Mammary epithelial cell (primary cell): ENCODE measurements at regions not wholly inside any gene's neighbourhood (a gene's known extent, or its start where the extent isn't known, plus 50 kb on each side); places are given as distances from the start of the nearest gene placed in this dataset.

Experiments
- EZH2 ChIP-seq: IDR thresholded peaks from 2 replicates; pipeline ENCODE4 v1.6.1; 2012; ENCODE audit warnings: low read length, inconsistent platforms, borderline replicate concordance
- TF ChIP-seq, protein P1 (sequence below), 2 donors: IDR thresholded peaks in 1 of 2; conservative IDR thresholded peaks in 1 of 2; 2 replicates each; pipeline ENCODE4 v1.5.1; 2011 to 2012; ENCODE audit warnings: inconsistent platforms in 2 of 2, low read length in 2 of 2, mild to moderate bottlenecking in 2 of 2, control low read depth in 1 of 2, low read depth in 1 of 2; ENCODE audit not compliant: insufficient read depth in 1 of 2; ENCODE audit errors: extremely low read depth in 1 of 2

DNA sequence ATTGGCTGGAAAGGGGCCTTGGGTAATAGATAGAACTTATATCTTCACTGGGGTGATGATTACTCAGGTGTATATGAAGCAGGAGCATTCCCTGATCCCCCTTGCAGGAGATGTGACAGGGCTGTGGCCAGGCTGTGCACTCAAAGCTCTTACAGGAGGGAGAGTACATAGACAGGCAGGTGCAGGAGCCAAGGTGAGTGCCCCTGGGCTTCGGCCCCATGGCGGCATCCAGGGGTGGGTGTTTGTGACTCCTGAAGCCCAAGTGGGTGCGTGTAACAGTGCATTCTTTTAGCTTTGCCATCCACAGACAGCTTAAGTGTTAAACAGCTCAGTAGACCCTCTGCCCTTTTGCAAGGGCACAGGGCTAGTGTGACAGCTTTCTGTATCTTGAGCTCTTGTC is 236.6 kb upstream of the GPR149 start:
- TF ChIP-seq, protein P1, sequence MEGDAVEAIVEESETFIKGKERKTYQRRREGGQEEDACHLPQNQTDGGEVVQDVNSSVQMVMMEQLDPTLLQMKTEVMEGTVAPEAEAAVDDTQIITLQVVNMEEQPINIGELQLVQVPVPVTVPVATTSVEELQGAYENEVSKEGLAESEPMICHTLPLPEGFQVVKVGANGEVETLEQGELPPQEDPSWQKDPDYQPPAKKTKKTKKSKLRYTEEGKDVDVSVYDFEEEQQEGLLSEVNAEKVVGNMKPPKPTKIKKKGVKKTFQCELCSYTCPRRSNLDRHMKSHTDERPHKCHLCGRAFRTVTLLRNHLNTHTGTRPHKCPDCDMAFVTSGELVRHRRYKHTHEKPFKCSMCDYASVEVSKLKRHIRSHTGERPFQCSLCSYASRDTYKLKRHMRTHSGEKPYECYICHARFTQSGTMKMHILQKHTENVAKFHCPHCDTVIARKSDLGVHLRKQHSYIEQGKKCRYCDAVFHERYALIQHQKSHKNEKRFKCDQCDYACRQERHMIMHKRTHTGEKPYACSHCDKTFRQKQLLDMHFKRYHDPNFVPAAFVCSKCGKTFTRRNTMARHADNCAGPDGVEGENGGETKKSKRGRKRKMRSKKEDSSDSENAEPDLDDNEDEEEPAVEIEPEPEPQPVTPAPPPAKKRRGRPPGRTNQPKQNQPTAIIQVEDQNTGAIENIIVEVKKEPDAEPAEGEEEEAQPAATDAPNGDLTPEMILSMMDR (conservative IDR thresholded peaks at IDR 0.05 in 1 of 2, IDR thresholded peaks at IDR 0.05 in 1 of 2; ENCODE audit: extremely low read depth in 1 of 2, insufficient read depth in 1 of 2, low read depth in 1 of 2, low read length in 2 of 2), result no peak
- no peak for TF ChIP-seq EZH2
